NCI-H2227 (cell line): ENCODE measurements at regions not wholly inside any gene's neighbourhood (a gene's known extent, or its start where the extent isn't known, plus 50 kb on each side); places are given as distances from the start of the nearest gene placed in this dataset.
"Not testable (repeated sequence)": the region's sequence is repeated elsewhere in the genome, so short reads cannot be mapped to it uniquely, and the experiment has no call there.

ENCODE experiments used
- DNase-seq: peaks from one replicate; lab custom pipeline; 2025; ENCODE audit not compliant: unreplicated experiment; lab: John Stamatoyannopoulos, UW

GRCh38 chr12:13518034-13518433, 321.5 kb downstream of the EMP1 start:
- not testable (repeated sequence) for DNase-seq

GRCh38 chr12:13509740-13510139, 313.2 kb downstream of the EMP1 start:
- DNase-seq, result no peak

DNA sequence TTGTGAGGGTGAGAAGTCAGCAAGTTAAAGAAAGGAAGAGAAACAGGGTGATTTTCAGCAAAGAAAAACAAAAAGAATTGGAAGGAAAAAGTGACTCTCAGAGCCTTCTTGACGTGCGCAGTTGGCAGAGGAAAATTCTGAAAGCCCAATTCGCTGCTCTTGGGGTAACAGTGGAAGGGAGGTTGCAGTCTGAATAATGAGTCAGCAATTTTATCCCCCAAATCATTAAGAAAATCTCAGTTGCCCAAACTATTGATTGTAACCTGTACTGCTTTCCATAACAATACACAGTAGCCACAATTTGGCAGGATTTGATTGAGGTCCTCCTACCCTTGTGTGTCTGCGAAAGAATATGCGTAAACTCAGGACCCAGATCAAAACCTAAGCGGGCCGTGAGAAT, 309.1 kb downstream of the EMP1 start:
- DNase-seq, result no peak

DNA sequence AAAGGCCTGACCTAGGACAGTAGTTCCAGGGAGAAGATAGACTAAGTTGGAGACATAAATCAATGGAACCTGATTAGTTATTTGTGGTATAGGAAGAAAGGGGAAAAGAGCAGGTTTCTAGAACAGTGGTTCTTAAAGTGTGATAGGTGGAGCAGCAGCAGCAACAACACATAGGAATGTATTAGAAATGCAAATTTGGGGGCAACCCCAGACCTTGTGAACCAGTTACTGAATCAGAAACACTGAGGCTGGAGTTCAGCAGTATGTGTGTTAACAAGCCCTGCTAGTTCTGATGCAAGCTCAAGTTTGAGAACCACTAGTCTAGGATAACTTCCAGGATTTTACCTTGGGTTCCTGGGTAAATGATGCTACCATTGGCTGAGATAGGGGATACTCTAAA, 308.7 kb downstream of the EMP1 start:
- no peak for DNase-seq

DNA sequence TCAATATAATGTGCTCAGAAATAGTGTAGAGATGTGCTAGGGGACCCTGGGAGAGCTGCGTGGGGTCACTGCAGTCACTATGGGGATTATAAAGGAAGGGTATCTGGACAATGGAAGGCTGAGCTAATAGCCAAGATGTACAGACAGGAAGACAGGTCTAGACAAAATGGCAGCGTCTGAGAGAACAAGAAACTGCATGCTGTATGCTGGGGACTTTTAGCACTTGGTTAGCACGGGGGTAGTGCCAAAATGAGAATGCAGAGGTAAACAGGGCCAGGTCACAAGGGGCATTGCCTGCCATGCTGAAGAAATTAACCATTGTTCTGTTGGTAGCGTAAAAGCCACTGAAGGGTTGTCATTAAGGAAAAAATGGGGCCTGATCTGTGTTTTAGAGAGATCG, 308.2 kb downstream of the EMP1 start:
- no peak for DNase-seq

DNA sequence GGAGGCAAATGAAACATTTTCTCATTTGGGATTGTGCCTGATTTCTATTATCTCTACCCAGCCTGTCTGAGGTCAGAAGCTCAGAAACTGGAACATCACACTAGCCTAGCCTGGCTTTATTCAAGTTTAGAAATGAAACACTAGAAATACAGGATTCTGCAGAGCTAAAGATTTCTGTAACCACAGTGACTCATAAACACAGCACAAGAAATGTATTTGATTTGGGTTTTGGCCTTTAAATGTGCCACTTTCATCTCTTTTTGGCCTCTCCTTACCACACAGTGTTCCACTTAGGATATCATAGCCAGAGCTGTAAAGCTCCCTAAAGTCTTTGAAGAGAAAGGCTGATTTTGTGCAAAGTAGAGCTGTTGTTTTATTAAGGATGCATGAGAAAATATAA, 307.5 kb downstream of the EMP1 start:
- no peak for DNase-seq

- DNase-seq, result no peak
These were observed 306.7 kb downstream of the EMP1 start for GRCh38 chr12:13503094-13503835.

DNA sequence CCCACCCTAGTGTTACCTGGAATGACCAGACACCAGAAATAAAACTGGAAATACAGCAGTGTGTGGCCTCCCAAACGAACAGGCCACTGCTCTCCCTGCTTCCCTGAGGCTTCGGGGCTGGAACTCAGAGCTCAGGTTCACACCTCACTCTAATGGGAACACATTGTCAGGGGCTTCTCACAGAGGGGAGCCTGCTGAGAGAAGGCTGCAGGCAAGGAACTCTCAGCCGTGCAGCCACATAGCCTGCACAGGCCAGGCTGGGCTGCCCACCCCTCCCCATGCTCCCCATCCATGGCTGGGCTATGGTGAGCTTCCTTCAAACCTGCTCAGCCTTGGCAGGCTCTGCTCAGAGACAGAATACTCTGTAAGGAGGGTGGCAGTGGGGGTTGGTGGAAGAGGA, 302.5 kb downstream of the EMP1 start:
- DNase-seq, result no peak

DNA sequence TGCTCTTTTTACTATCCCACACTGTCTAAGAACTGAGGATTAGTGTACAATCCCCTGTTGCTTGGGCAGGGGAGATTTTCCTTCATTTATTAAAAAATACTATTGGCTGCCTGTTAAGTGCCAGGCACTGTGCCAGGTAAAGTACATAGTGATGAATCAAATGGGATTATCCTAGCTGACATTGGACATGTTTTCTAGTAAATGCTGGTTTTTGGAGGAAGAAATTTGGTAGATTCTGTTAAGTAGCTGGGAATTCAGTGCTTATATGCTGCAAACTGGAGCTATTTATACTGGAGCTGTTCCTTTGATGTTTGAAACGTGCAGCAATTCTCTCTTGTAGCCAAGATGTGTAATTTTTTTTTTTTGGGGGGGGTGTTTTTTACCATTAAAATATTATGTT, 299.6 kb downstream of the EMP1 start:
- no peak for DNase-seq

DNA sequence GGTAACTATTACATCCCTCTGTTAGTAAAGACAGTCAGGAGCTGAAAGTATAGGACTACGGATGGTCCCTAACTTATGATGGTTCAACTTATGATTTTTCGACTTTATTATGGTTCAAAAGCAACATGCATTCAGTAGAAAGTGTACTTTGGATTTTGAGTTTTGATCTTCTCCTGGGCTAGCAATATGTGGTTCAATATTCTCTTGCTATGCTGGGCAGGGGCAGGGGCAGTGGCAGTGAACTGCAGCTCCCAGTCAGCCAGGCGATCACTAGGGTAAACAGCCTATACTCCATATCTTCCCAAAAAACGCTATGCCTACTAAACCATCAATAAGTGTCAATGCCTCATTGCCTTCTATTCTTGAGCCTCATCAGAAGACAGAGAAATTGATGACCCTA, 292.7 kb downstream of the EMP1 start:
- DNase-seq, result no peak

DNA sequence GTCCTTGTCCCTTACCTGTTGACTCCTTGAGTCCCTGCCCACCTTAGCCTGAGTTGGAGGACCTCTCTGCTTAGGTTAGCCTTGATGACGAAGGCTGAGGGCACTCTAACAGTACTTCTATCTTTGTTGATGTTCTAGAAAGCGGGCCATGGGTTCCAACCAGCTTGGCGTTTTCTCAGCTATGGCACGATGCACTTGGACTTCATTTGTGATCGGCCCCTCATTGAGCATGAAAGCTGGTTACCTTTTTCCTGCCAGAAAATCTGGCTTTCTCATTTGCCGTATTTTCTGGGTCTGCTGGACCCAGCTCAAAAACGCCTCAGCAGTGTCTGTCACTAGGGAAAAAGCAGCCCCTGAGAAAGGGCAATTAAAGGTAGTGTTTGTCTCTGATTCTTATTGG, 290.8 kb downstream of the EMP1 start:
- DNase-seq, result no peak

GRCh38 chr12:13486794-13487193, 290.3 kb downstream of the EMP1 start:
- no peak for DNase-seq

DNA sequence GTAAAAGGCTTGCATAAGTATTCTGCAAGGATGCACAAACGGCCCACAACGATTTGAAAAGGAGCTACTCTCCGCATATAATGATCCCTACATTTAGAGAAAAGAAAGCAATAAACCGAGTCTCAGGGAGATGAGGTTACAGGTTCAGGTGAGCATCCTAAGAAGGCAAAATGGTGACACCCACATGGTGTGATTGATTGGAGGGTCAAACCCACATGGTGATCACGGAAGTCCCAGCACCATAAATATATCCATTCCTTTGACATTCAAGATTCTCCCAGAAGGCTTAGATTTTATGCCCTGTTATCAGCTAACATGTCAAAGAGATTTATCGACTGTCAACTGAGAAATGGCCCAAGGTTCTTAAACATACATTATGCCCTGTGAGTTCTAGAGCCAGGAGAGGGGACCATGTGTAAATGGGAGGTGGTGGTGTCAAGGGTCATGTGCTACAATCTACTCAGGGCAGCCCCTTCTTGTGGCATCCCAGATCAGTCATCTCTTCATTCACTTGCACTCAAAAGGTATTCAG, 282.2 kb downstream of the EMP1 start:
- DNase-seq, result no peak

- no peak for DNase-seq
These were observed 277.9 kb downstream of the EMP1 start for GRCh38 chr12:13474381-13474780.

DNA sequence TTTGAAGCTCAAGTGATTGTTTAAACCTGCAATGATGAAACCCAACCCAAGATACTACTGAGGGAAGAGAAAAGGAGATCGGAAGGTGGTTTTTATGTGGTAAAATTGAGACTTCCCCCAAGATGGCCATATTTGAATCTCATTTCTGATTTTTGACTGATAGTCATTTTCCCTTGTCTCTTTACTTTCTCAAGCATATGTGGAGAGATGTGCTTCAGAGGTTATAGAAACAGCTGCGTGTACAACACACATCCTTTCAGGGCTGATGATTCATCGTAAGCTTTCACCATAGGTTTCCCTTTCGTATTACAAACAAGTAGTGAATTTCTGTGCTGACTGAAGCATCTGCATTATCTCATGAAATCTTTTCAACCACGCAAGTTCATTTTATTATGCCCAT, 276.2 kb downstream of the EMP1 start:
- DNase-seq, result no peak

- DNase-seq, result no peak
These were observed 274.9 kb downstream of the EMP1 start for GRCh38 chr12:13471471-13471870.

GRCh38 chr12:13465635-13466034, 269.1 kb downstream of the EMP1 start:
- DNase-seq, result no peak

GRCh38 chr12:13463189-13463588, 266.7 kb downstream of the EMP1 start:
- DNase-seq, result no peak

DNA sequence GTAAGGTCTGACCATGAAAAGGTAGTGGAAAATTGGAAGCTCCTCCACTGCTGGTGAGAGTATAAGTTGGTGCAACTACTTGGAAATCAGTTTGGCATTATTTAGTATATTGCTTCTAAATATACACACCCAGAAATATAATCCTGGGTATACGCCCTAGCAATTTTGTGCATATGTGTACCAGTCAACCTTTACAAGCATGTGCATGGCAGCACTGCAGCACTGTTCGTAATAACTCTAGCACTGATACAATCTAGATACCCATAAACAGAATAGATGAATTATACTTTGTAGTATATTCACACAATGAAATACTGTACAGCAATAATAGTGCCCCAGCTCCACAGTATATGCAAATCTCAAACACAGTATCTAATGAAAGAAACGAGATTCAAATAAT, 265.9 kb downstream of the EMP1 start:
- no peak for DNase-seq

DNA sequence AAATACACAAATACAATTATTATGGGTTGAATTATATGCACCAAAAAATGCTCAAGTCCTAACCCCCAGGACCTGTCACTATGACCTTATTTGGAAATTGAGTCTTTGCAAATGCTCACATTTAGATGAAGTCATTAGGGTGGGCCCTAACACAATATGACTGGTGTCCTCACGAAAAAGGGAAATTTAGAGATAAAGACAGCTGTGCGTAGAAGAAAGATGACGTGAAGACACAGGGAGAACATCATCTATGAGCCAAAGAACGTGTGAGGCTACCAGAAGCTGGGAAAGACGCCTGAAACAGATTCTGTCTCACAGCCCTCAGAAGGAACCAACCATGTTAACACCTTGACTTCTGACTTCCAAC, 259.2 kb downstream of the EMP1 start:
- no peak for DNase-seq

- no peak for DNase-seq
These were observed 258.7 kb downstream of the EMP1 start for GRCh38 chr12:13454991-13455777.

DNA sequence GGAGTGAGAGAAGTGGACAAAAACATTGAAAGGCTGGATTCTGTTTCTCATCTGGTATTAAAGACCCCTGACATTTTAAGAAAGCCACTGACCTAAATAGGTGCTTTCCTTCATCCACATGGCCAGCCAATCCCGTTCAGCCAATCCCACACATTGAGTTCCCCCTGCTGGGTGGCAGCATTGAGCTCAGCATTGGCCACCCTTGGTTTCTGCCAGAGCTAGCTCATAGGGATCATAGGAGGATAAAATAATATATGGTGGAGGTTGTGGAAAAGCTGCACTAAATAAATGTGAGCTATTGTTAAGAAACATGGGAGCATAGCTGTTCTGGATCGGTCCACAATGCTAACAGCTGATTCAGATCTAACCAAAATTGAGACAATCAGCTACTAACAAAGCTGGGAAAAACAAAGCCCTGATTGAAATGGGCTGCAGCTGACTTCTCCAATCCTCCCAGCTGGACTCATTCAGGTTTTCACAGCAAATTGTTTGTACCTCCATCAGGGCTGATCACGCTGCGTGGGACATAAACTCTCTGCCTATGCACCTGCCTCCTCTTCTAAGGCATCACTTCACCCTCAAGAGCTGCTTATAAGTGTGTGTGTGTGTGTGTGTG, 256.5 kb downstream of the EMP1 start:
- no peak for DNase-seq
